ENCODE measurements at regions not wholly inside any gene's neighbourhood (a gene's known extent, or its start where the extent isn't known, plus 50 kb on each side); places are given as distances from the start of the nearest gene placed in this dataset.

GRCh38 chr16:51916231-51916630, 630.7 kb downstream of the TOX3 start:
- TF ChIP-seq CTCF (IDR thresholded peaks at IDR 0.05; ENCODE audit: low read depth, low read length) (no peak), EZH2phosphoT487 (IDR thresholded peaks at IDR 0.05; ENCODE audit: low read depth) (no peak)
